NCI-H526 treated with DMSO at 0.1 percent for 48 hours (cell line): ENCODE measurements at regions not wholly inside any gene's neighbourhood (a gene's known extent, or its start where the extent isn't known, plus 50 kb on each side); places are given as distances from the start of the nearest gene placed in this dataset.
"Not testable (repeated sequence)": the region's sequence is repeated elsewhere in the genome, so short reads cannot be mapped to it uniquely, and the experiment has no call there.

Source experiments
- DNase-seq: peaks from one replicate; lab custom pipeline; 2025; lab: John Stamatoyannopoulos, UW

DNA sequence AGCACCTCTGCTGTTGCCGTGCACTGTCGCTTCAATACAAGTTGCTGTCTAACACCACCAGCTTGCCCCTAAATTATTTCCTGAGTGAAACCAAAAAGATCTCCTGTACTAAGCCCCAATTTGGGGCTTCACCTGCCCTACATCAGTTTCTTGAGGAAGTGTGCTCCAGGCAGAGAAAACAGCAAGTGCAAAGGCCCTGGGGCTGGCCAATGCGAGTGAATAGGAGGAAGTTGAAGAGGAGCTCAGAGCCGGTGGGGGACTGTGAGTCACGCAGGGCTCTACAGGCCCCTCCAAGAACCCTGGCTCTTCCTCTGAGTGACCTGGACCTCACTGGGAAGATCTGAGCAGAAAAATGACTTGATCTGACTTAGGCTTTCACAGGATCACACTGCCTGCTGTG lies 117.2 kb downstream of the IPO8 start:
- DNase-seq: no peak

DNA sequence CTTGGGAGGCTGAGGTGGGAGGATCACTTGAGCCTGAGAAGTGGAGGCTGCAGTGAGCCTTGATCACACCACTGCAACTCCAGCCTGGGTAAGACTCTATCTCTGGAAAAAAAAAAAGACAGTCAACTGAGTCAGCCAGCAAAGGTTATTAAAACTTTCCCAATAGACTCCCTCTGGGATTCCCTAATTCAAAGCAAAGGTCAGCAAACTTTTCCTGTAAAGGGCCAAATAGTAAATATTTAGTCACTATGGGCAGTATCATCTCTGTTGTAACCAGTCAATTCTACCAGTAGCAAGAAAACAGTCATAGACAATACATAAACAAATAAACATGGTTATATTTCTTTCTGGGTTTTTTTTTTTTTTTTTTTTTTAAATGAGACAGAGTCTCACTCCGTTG lies 122.5 kb downstream of the IPO8 start:
- DNase-seq: no peak

GRCh38 chr12:30570211-30570890 lies 125.3 kb downstream of the IPO8 start:
- DNase-seq: no peak

- no peak for DNase-seq
Measured at GRCh38 chr12:30569426-30569825, 126.2 kb downstream of the IPO8 start.

DNA sequence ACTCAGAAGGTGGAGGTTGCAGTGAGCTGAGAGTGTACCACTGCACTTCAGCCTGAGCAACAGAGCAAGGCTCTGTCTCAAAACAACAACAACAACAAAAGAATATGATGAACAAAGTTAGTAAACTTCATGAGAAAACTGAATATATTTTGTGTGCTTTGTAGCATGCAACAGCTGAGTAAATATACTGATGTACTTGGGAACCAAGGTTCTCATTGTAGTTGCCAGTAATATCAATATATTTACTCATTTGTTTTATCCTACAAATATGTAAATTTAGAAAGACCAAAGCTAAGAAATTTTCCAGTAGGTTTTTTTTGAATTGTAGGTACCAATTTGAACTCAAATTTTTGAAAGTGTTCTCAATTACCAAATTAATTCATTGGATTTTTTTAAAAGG lies 127.2 kb downstream of the IPO8 start:
- no peak for DNase-seq

DNA sequence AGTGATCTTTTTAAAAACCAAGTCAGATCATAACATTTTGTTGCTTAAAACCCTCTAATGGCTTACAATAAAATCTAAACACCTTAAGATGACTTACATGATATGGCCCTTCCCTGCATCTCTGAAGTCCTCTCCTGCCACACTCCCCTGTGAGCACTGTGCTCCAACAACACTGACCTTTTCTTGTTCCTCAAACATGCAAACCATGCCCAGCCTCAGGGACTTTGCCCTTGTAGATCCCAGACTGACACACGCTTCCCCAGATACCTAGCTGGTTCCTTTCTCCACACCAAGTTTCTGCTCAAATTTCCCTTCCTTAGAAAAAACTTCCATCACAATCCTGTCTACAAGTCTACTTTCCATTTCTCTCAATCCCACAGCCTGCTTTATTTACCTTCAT lies 128.6 kb downstream of the IPO8 start:
- DNase-seq: no peak

- no peak for DNase-seq
Measured at GRCh38 chr12:30564394-30564793, 131.3 kb downstream of the IPO8 start.

DNA sequence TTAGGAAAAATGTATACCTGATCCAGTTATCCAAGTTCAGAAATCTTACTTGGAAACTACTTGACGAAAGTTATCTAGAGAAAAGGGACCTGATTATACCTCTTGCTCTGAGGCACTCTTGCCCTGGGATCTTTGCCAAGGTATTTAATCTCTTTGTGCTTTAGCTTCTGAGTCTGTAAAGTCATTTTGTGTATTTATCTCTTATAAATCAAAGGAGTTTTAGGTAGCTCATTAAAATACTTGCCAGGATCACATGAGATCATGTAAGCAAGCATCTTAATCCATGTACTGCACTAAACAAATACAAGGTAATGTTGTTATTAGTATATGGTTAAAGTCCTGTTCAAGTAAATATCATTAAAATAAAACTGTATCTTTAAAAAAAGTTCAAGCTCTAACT lies 147.5 kb downstream of the IPO8 start:
- DNase-seq: no peak

DNA sequence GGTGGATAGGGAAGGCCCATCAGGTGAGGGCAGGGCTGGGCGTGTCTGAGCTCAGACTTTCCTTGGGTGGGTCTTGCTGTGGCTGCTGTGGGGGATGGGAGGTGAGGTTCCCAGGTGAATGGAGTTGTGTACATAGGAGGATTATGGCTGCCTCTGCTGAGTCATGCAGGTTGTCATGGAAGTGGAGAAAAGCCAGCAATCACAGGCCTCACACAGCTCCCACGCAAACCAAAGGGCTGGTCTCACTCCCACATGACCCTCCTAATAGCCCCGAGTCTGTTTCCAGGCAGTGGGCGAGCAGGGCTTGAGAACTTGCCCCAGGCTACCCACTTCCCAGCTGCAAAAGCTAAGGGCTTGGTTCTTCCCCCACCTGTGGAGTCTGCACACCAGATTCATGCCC lies 149.5 kb downstream of the IPO8 start:
- no peak for DNase-seq

GRCh38 chr12:30544704-30545103 lies 151.0 kb downstream of the IPO8 start:
- DNase-seq: not testable (repeated sequence)

DNA sequence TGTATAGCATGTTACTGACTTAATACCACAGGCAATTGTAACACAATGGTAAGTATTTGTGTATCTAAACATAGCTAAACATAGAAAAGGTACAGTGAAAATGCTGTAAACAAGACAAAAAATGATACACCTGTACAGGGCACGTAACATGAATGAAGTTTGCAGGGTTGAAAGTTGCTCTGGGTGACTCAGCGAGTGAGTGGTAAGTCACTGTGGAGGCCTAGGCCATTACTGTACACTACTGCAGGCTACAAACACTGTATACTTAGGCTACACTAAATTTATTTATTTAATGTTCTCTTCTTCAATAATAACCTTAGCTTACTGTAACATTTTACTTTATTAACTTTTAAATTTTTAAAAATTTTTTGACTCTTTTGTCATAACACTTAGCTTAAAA lies 158.4 kb downstream of the IPO8 start:
- no peak for DNase-seq

DNA sequence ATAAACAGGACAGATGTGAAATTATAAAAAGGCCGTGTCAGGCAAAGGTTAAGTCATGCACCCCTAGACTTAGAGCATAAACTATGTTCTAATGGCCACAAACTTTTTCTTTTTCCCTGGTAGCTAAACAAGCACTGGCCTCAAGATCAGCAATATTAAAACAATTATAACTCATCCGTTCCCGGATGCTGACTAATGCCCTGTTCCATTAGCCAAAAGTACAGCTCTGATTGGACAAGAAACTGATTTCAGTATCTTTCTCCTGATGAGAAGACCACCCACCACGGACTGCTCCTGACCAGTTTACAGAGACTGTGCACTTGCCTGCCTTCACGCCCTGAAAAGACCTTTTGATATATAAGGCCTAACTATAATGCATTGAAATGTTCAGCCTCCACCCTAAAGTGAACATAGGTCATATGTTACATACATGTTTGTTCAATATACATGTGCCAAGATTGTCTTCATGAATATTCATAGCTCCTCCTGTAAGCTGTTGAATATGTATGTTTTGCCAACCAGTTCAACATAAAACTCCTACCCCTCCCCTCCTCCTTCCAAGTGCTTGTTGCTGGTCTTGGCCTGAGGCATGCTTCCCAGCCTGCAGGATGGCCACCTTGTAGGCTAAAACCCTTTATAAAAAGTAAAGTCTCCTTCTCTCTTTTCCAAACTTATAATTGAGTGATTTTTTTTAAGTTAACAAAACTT lies 162.0 kb downstream of the IPO8 start:
- no peak for DNase-seq

- DNase-seq: no peak
Measured at GRCh38 chr12:30531731-30532678, 163.7 kb downstream of the IPO8 start.

DNA sequence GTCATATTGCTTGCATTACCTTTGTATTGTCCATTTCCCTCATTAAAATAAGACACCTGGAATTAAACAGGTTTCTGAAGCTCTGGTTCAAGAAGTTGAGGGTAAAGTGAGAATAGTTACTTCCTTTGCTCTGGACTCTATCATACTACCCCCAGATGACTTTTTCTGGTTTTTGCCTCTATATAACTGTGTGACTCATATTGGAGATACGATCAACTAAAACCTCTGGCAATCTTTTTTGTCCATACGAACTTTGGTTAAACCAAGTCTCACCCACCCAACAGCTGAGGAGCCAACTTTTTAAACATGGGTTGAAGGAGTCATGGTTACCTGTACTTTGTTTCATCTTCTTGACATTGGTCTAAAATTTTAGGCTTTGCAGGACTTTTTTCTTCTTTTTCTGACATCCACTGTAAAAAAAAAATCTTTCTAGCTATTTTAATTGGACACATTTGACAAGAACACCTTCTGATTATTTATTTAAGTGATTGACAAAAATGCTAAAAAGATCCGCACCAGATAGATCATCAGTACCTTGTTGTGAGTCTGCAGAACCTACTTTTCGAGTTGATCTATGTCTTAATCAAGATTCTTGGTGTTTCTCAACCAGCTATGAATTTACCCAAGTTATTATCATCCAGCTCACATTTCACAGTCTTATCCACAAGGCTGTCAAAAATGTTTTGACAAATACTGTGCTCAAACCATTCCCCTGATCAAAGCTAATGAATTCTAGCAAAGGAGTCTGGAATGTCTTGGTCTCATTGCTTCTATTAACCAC lies 166.0 kb downstream of the IPO8 start:
- no peak for DNase-seq

GRCh38 chr12:30525171-30525570 lies 170.5 kb downstream of the IPO8 start:
- no peak for DNase-seq

- DNase-seq: not testable (repeated sequence)
Measured at GRCh38 chr12:30520285-30520684, 175.4 kb downstream of the IPO8 start.

DNA sequence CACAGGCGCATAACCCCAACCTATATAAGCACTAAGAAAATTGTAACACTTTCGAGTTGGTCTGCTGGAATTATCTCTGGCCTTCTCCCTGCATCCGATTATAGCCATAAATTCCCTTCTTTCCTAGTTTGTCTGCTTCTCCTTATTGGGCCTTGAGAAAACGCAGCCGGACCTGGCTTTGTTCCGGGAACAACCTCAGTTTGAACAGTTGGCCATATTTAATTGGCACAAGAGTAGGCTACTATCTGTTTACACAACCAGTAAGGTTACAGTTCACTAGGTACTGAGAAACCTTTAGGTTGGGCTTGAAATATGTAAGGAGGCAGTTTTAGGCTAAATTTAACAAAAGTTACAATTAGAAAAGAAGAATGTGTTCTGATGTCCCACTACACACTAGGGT lies 176.1 kb downstream of the IPO8 start:
- DNase-seq: no peak

DNA sequence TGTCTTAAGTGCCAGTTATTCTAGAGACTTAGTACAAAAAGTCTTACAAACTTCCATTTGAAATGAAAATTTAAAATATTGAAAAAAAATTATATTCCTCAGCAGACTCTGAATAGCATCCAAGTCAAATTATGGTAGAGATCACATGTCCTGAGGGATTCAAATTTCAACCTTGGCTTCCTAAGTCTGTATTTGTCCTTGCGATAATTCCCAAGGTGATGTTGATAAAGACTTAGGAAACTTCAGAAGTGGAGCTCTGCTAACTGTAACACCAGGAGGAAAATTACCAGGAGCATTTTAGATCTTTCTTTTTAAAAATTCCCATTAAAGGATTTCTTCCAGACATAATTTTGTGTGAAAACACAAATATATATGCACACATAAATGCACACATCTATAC lies 178.3 kb downstream of the IPO8 start:
- DNase-seq: no peak

DNA sequence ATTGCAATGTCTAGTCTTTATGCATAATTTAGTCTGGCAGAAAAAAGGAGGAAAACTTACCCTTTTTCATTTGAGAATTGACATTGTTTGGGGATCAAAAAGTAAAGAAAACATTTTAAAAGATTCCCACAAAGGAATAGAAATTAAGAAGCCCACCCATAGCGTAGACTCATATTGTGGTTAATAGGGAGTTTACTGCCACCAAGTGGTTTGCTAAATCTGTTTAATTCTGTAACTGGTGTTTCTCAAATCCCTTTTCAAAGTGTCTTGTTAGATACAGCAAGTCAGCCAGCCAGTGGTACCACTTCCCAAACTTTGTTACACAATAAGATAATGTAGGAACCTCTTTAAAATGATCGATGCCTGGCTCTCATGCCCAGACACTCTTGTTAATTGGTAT lies 180.3 kb downstream of the IPO8 start:
- DNase-seq: no peak

DNA sequence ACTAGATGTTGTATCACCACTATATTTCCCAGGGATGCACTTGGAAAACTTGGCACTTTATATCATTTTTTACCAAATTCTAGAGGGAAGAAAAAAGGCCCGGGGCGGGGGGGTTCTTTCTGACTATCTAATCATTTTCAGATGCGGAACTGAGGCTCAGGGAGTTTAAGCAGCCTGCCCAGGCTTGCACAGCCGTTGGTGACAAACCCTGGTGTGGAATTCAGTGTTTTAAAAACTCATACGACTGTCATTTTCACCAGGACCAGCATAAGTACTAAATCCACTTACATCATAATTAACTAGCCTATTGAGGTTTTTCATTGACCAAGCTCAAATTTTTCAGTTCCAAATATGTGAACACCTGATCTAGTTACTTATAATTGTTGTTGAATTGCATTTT lies 181.0 kb downstream of the IPO8 start:
- no peak for DNase-seq

GRCh38 chr12:30508205-30508967 lies 187.3 kb downstream of the IPO8 start:
- no peak for DNase-seq
